Endothelial cell (in vitro differentiated cells): ENCODE measurements at regions not wholly inside any gene's neighbourhood (a gene's known extent, or its start where the extent isn't known, plus 50 kb on each side); places are given as distances from the start of the nearest gene placed in this dataset.

Experiments
- DNase-seq: peaks from one replicate; pipeline ENCODE4 v3.0.0; 2021; ENCODE audit warnings: low spot score
- H3K27ac Mint-ChIP-seq: one replicate; pipeline ENCODE4 v1.8.0; 2021; ENCODE audit warnings: mixed read lengths, inconsistent platforms; ENCODE audit not compliant: unreplicated experiment
- H3K27me3 Mint-ChIP-seq: one replicate; pipeline ENCODE4 v1.8.0; 2021; ENCODE audit warnings: mild to moderate bottlenecking, moderate library complexity, mixed read lengths, inconsistent platforms; ENCODE audit not compliant: unreplicated experiment
- H3K36me3 Mint-ChIP-seq: one replicate; pipeline ENCODE4 v1.8.0; 2021; ENCODE audit warnings: mild to moderate bottlenecking, low read depth, mixed read lengths, inconsistent platforms; ENCODE audit not compliant: unreplicated experiment
- H3K4me1 Mint-ChIP-seq: one replicate; pipeline ENCODE4 v1.8.0; 2021; ENCODE audit warnings: mild to moderate bottlenecking, mixed read lengths, inconsistent platforms; ENCODE audit not compliant: unreplicated experiment
- H3K4me3 Mint-ChIP-seq: one replicate; pipeline ENCODE4 v1.8.0; 2021; ENCODE audit warnings: mild to moderate bottlenecking, mixed read lengths, inconsistent platforms; ENCODE audit not compliant: unreplicated experiment
- H3K9me3 Mint-ChIP-seq: one replicate; pipeline ENCODE4 v1.8.0; 2021; ENCODE audit warnings: mixed read lengths, inconsistent platforms; ENCODE audit not compliant: unreplicated experiment
- TF ChIP-seq, protein P1 (sequence below): fragments of 200-600 bp; sonication (generic); IDR thresholded peaks from one replicate; pipeline ENCODE4 v1.5.0; 2021; ENCODE audit warnings: antibody characterized with exemption; ENCODE audit not compliant: unreplicated experiment

DNA sequence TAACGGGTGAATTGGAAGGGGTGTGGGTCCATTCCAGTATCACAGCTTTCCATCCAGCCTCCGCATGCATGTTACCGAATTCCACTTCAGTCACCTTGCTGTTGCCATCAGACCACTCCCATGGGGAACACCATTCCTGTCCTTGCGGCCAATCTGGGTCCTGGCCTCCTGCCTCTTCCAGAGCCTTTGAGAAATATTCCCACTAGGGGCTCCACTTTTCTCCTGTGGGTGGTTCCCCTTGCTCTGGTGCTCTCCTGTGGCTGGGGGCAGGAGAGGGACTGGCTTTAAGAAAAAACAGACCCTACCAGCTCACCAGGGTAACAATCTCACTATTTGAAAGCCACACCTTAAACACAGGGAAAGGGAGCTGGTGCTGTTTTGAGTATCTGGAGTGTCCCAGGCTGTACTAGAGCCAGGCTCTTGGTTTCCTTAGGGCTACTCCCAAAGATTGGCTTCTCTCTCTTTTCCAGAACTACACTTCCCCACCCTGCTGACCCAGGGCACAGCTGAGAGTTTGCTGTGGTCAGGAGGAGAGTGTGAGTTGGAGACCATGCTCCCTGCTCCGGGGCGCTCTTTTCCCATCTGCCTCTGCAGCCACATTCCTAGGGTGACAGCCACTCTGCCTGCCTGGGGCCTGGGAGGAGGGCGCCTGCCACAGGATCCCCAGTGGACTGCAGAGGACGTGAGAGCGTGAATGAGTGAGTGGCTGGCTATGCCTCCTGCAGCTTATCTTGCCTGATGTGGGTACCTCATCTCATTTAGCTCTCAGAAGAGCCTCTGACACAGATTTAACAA is 460.8 kb upstream of the HS6ST1 start:
- Mint-ChIP-seq H3K9me3 (no peaks in the 10 kb centered on the region), H3K27ac (no peak overlapping the region), H3K36me3 (peaks cover 4% of the 10 kb centered on the region), H3K4me3 (no peak overlapping the region), H3K4me1 (peaks cover 2% of the 10 kb centered on the region), H3K27me3 (peaks cover 13% of the 10 kb centered on the region)
- DNase-seq = no peak
- TF ChIP-seq, protein P1, sequence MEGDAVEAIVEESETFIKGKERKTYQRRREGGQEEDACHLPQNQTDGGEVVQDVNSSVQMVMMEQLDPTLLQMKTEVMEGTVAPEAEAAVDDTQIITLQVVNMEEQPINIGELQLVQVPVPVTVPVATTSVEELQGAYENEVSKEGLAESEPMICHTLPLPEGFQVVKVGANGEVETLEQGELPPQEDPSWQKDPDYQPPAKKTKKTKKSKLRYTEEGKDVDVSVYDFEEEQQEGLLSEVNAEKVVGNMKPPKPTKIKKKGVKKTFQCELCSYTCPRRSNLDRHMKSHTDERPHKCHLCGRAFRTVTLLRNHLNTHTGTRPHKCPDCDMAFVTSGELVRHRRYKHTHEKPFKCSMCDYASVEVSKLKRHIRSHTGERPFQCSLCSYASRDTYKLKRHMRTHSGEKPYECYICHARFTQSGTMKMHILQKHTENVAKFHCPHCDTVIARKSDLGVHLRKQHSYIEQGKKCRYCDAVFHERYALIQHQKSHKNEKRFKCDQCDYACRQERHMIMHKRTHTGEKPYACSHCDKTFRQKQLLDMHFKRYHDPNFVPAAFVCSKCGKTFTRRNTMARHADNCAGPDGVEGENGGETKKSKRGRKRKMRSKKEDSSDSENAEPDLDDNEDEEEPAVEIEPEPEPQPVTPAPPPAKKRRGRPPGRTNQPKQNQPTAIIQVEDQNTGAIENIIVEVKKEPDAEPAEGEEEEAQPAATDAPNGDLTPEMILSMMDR = no peak

- TF ChIP-seq, protein P1 = no peak
- H3K4me3 Mint-ChIP-seq = no peak overlapping the region
- peaks cover 4% of the 10 kb centered on the region for H3K36me3 Mint-ChIP-seq
- DNase-seq = no peak
- H3K9me3 Mint-ChIP-seq = no peaks in the 10 kb centered on the region
- no peak overlapping the region for H3K27ac Mint-ChIP-seq
- H3K27me3 Mint-ChIP-seq = peaks cover 15% of the 10 kb centered on the region
- peaks cover 6% of the 10 kb centered on the region for H3K4me1 Mint-ChIP-seq
Measured at GRCh38 chr2:128780434-128781080, 461.9 kb upstream of the HS6ST1 start.

GRCh38 chr2:128781166-128781565 is 462.5 kb upstream of the HS6ST1 start:
- Mint-ChIP-seq H3K4me3 (no peak overlapping the region), H3K4me1 (peaks cover 7% of the 10 kb centered on the region), H3K9me3 (no peaks in the 10 kb centered on the region), H3K27ac (no peak overlapping the region), H3K36me3 (peaks cover 4% of the 10 kb centered on the region), H3K27me3 (peaks cover 15% of the 10 kb centered on the region)
- DNase-seq = no peak
- TF ChIP-seq, protein P1 = no peak

DNA sequence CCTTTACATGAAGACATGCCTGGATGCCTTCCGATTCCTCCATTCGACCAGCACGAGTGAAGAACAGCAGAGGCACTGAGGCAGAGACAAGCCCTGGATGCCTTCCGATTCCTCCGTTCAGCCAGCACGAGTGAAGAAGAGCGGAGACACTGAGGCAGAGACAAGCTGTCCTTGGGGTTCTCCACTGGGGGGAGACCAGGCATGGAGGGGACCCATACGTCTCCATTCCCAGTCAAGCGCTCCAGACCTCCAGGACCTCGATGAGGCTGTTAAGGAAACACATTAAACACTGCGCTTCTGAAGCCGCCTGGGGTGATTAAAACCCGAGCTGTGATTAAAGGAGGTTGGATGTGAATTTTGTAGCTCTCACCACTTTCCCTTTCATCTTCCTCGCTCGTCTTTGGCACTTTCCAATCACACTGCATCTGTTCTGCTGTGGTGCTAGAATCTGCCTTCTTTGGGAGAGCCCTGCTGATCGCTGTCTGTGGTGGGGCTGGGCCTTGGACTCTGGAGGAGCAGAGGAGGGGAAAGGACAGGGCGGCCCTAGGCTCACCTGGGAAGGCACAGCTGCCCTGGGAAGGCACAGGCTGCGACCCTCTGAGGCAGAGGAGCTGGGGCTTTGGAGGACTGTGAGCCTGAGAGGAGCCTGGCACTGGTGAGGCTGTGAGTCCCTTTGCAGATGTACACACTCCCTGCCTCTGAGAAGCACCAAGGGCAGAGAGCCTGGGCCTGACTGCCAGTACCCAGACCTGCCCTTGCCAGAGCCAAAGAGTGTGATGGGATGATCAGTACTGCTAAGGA is 463.1 kb upstream of the HS6ST1 start:
- peaks cover 13% of the 10 kb centered on the region for H3K4me1 Mint-ChIP-seq
- TF ChIP-seq, protein P1 = no peak
- no peak for DNase-seq
- peaks cover 4% of the 10 kb centered on the region for H3K36me3 Mint-ChIP-seq
- no peak overlapping the region for H3K27ac Mint-ChIP-seq
- H3K9me3 Mint-ChIP-seq = no peaks in the 10 kb centered on the region
- H3K27me3 Mint-ChIP-seq = peaks cover 18% of the 10 kb centered on the region
- no peak overlapping the region for H3K4me3 Mint-ChIP-seq
